ENCODE measurements at regions not wholly inside any gene's neighbourhood (a gene's known extent, or its start where the extent isn't known, plus 50 kb on each side); places are given as distances from the start of the nearest gene placed in this dataset.

DNA sequence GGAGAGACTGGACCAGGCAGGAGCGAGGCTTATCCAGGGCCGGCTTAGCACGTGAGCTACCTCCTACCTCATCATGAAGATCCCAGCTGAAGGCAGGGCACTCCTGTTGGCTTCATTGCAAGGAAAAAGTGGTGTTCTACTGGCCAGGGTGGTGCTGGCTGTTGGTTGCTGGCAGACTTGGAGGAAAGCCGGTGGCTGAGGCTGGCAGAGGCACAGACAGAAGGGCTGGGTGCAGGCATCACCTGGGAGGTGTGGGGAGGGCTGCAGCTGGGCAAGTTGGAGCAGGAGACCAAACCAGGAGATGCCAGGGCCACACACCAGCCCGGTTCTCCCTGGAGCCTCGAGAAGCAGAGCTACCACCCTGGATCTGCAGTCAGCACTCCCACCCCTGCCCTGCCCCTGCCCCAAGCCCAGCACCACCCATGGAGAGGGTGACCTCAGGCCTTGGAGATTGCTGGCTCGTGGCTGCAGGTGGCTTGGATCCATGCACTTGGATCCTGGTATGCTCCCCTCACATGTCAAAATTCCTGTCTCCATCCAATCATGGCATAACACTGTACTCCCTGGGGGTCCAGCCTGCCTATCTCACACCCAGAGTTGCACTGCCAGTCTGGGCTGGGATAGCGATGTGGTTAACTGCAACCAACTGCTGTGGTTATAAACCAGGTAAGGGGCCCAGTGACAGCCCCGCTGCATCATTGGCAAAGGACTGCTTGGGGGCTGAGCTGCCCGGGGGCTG lies 49.7 kb downstream of the GLI2 start:
- Histone ChIP-seq H3K27me3 (peaks cover 0 to 7% (median 0%) of the 10 kb centered on the region in 3 donors), H3K36me3 (no peaks in the 10 kb centered on the region), H3K4me1 (peaks cover 5 to 34% (median 18%) of the 10 kb centered on the region in 4 donors), H3K9me3 (no peaks in the 10 kb centered on the region), H3K27ac (no peak overlapping the region), H3K4me3 (no peak overlapping the region)
- DNase-seq: no peak
- WGBS, 5 donors: 58 to 77% (median 67%) methylated on average over 8 to 10 of the region's 10 CpGs
- intact Hi-C loops (cut with DNase I; ENCODE audit: low total_unique reads): no loop called here
- TF ChIP-seq, protein P1, sequence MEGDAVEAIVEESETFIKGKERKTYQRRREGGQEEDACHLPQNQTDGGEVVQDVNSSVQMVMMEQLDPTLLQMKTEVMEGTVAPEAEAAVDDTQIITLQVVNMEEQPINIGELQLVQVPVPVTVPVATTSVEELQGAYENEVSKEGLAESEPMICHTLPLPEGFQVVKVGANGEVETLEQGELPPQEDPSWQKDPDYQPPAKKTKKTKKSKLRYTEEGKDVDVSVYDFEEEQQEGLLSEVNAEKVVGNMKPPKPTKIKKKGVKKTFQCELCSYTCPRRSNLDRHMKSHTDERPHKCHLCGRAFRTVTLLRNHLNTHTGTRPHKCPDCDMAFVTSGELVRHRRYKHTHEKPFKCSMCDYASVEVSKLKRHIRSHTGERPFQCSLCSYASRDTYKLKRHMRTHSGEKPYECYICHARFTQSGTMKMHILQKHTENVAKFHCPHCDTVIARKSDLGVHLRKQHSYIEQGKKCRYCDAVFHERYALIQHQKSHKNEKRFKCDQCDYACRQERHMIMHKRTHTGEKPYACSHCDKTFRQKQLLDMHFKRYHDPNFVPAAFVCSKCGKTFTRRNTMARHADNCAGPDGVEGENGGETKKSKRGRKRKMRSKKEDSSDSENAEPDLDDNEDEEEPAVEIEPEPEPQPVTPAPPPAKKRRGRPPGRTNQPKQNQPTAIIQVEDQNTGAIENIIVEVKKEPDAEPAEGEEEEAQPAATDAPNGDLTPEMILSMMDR (IDR thresholded peaks at IDR 0.05): no peak
- TF ChIP-seq EP300 (IDR thresholded peaks at IDR 0.05) (no peak), POLR2A (IDR thresholded peaks at IDR 0.05) (no peak), POLR2AphosphoS5 (IDR thresholded peaks at IDR 0.05) (no peak)

DNA sequence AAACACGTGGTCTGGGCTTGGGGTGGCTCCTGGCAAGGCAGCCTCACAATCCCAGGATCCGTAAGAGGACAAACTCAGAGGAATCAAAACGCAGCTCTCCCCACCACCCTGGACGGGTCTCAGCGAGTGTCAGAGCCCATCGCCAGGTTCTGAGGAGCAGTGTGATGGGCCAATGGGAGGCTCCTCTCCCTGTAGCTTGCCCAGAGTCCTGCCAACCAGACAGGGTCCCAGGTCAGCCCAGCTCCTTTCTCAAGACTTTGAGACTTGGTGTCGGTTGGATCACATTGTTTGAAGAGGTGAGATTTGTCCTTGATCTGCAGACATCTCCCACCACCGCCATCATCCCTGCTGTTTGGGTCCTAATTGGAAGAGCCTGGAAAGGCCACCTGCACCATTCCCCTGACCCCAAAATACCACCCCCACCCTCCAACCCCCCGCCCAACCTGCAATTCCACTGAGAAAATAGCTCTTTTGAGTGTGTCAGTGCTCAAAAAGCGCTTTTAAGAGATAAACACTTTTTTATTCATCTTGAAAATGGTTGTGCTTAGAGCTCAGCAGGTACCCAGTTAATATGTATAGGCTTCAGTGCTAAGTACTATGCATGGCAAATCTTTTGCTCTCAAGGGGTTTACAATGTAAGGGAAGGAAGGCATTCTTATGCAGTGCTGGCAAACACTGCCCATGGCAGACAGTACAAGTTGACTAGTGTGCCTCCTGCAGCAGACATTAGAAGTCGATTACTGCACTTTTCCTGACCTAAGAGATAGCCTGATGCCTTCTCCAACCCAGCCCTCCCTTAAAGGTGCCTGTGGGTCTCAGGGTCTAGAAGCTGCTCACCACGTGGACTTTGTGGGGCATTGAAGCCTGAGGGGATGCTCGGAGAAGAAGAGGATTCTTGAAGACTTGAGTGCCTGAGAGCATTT lies 50.6 kb downstream of the GLI2 start:
- no peak for DNase-seq
- WGBS, 5 donors: 85 to 95% (median 91%) methylated on average over 13 of the region's 13 CpGs

DNA sequence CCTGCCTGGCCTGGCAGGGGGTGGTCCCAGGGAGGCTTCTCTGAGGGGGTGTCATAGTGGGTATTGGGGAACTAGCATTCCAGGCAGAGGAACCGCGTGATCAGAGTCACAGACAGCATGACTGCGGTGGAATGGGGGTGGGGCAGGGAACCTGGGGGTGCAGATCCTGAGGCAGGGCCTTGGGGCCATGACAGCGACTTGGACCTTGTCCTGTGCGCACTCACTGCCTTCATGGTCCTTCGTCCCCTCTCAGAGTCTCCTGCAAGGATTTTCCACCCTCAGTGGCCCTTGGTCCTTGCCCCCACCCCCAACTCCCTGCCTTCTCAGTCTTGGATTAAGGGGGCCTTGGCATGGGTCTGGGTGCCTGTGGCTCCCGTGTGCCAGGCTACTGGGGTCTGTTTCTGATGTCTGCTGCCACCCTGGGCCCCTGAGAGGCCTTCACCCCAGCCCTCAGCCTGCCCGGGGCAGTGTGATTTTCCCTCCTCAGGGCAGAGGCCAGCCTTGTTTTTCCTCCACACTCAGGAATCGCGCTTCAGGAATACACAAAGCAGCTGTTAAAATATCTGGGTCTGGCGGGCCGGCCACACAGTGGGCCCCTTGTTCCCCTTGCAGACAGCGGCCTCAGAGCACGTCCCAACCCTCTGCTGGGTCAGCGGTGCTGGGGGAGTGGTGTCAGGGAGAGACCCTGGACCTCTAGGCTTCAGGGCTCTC lies 51.6 kb downstream of the GLI2 start:
- H3K4me1 ChIP-seq: peaks cover 5 to 33% (median 17%) of the 10 kb centered on the region in 4 donors
- H3K9me3 ChIP-seq: no peaks in the 10 kb centered on the region
- intact Hi-C loops (cut with DNase I; ENCODE audit: low total_unique reads): no loop called here
- H3K4me3 ChIP-seq: no peak overlapping the region
- TF ChIP-seq POLR2A (IDR thresholded peaks at IDR 0.05) (no peak), EP300 (IDR thresholded peaks at IDR 0.05) (no peak), POLR2AphosphoS5 (IDR thresholded peaks at IDR 0.05) (no peak)
- TF ChIP-seq, protein P1 (IDR thresholded peaks at IDR 0.05): no peak
- H3K27ac ChIP-seq: peak overlapping the region in 1 of 5 donors; percentile 35
- no peaks in the 10 kb centered on the region for H3K36me3 ChIP-seq
- DNase-seq: no peak
- H3K27me3 ChIP-seq: no peaks in the 10 kb centered on the region
- WGBS, 5 donors: 76 to 87% (median 80%) methylated on average over 15 of the region's 15 CpGs

More for the DNA sequence above, 50.6 kb downstream of the GLI2 start:
- H3K27ac ChIP-seq: no peak overlapping the region
- no peaks in the 10 kb centered on the region for H3K27me3 ChIP-seq
- no peak overlapping the region for H3K4me3 ChIP-seq
- TF ChIP-seq EP300 (IDR thresholded peaks at IDR 0.05): no peak
- TF ChIP-seq, protein P1 (IDR thresholded peaks at IDR 0.05): no peak
- TF ChIP-seq POLR2A (IDR thresholded peaks at IDR 0.05): no peak
- no peak for TF ChIP-seq POLR2AphosphoS5 (IDR thresholded peaks at IDR 0.05)
- H3K4me1 ChIP-seq: peaks cover 5 to 33% (median 17%) of the 10 kb centered on the region in 4 donors
- intact Hi-C loops (cut with DNase I; ENCODE audit: low total_unique reads): no loop called here
- no peaks in the 10 kb centered on the region for H3K36me3 ChIP-seq
- no peaks in the 10 kb centered on the region for H3K9me3 ChIP-seq

All from stomach (tissue), 8 donors.